Neural cell (in vitro differentiated cells): ENCODE measurements at regions not wholly inside any gene's neighbourhood (a gene's known extent, or its start where the extent isn't known, plus 50 kb on each side); places are given as distances from the start of the nearest gene placed in this dataset.

Source experiments
- H2AFZ ChIP-seq: fragments of 200-600, 300-800 bp; sonication (generic), shearing (Covaris generic); 2 replicates; pipeline ENCODE4 v1.6.0; 2014; ENCODE audit warnings: low read depth, mild to moderate bottlenecking, antibody characterized with exemption, low read length, moderate library complexity
- H3F3A ChIP-seq: fragments of 200-600 bp; shearing (Covaris generic); 2 replicates; pipeline ENCODE4 v1.6.1; 2016; ENCODE audit warnings: mild to moderate bottlenecking, moderate library complexity, mixed read lengths, antibody characterized with exemption, low read length; ENCODE audit not compliant: insufficient read depth, poor library complexity, severe bottlenecking
- H3K27ac ChIP-seq: fragments of 200-600, 300-800 bp; sonication (generic), shearing (Covaris generic); 2 replicates; pipeline ENCODE4 v1.5.1; 2014; ENCODE audit warnings: mild to moderate bottlenecking, low read length, moderate library complexity
- H3K27me3 ChIP-seq: fragments of 300-800, 200-600 bp; sonication (generic), shearing (Covaris generic); 2 replicates; pipeline ENCODE4 v1.6.0; 2014; ENCODE audit warnings: mild to moderate bottlenecking, low read depth, low read length, moderate library complexity; ENCODE audit not compliant: insufficient read depth
- H3K36me3 ChIP-seq: fragments of 300-800, 200-600 bp; sonication (generic), shearing (Covaris generic); 2 replicates; pipeline ENCODE4 v1.5.1; 2014; ENCODE audit warnings: mild to moderate bottlenecking, antibody characterized with exemption, low read length, moderate library complexity; ENCODE audit not compliant: insufficient read depth
- H3K4me2 ChIP-seq: fragments of 300-800, 200-600 bp; sonication (generic), shearing (Covaris generic); 2 replicates; pipeline ENCODE4 v1.6.0; 2014; ENCODE audit warnings: mild to moderate bottlenecking, low read length
- H3K4me3 ChIP-seq: fragments of 300-800, 200-600 bp; sonication (generic), shearing (Covaris generic); 2 replicates; pipeline ENCODE4 v1.5.1; 2014; ENCODE audit warnings: mild to moderate bottlenecking, low read length, moderate library complexity
- H3K79me2 ChIP-seq: fragments of 200-600 bp; shearing (Covaris generic); replicated peaks from 2 replicates; pipeline ENCODE4 v1.6.0; 2014; ENCODE audit warnings: mild to moderate bottlenecking, low read length, moderate library complexity; ENCODE audit not compliant: insufficient read depth
- H3K9ac ChIP-seq: fragments of 300-800, 200-600 bp; sonication (generic), shearing (Covaris generic); 2 replicates; pipeline ENCODE4 v1.6.1; 2016; ENCODE audit warnings: mild to moderate bottlenecking, low read length, mixed read lengths
- H3K9me2 ChIP-seq: fragments of 200-600 bp; shearing (Covaris generic); 2 replicates; pipeline ENCODE4 v1.6.1; 2016; ENCODE audit warnings: mild to moderate bottlenecking, low read length, mixed read lengths; ENCODE audit not compliant: insufficient read depth
- H3K9me3 ChIP-seq: fragments of 200-600, 300-800 bp; sonication (generic), shearing (Covaris generic); 2 replicates; pipeline ENCODE4 v1.6.1; 2016; ENCODE audit warnings: mild to moderate bottlenecking, mixed run types, low read length, moderate library complexity, mixed read lengths
- H4K20me1 ChIP-seq: fragments of 200-600 bp; shearing (Covaris generic); 2 replicates; pipeline ENCODE4 v1.6.1; 2016; ENCODE audit warnings: mild to moderate bottlenecking, mixed run types; ENCODE audit not compliant: insufficient read depth
- CTCF ChIP-seq: fragments of 450-650 bp; IDR thresholded peaks from 2 replicates; pipeline ENCODE4 v1.5.1; 2014; ENCODE audit warnings: antibody characterized with exemption, mild to moderate bottlenecking, moderate library complexity; ENCODE audit not compliant: poor library complexity, severe bottlenecking
- EP300 ChIP-seq: fragments of 450-650 bp; conservative IDR thresholded peaks from 2 replicates; pipeline ENCODE4 v1.6.1; 2014; ENCODE audit warnings: antibody characterized with exemption, mild to moderate bottlenecking, moderate library complexity; ENCODE audit not compliant: poor library complexity, severe bottlenecking
- MXI1 ChIP-seq: fragments of 450-650 bp; conservative IDR thresholded peaks from 2 replicates; pipeline ENCODE4 v1.6.1; 2014; ENCODE audit warnings: antibody characterized with exemption, mild to moderate bottlenecking; ENCODE audit not compliant: poor library complexity, severe bottlenecking
- POLR2AphosphoS5 ChIP-seq: IDR thresholded peaks from 2 replicates; pipeline ENCODE4 v1.6.1; 2012
- RAD21 ChIP-seq: fragments of 450-650 bp; conservative IDR thresholded peaks from 2 replicates; pipeline ENCODE4 v1.6.1; 2014; ENCODE audit warnings: antibody characterized with exemption, mild to moderate bottlenecking, moderate library complexity
- REST ChIP-seq: IDR thresholded peaks from 2 replicates; pipeline ENCODE4 v1.6.1; 2012; ENCODE audit warnings: borderline replicate concordance
- SMC3 ChIP-seq: fragments of 450-650 bp; conservative IDR thresholded peaks from 2 replicates; pipeline ENCODE4 v1.6.1; 2014; ENCODE audit warnings: antibody characterized with exemption, mild to moderate bottlenecking, moderate library complexity; ENCODE audit not compliant: poor library complexity
- TAF1 ChIP-seq: IDR thresholded peaks from 2 replicates; pipeline ENCODE4 v1.6.1; 2012; ENCODE audit warnings: low read depth

GRCh38 chr2:211259831-211260476, 703.6 kb downstream of the CPS1 start:
- Histone ChIP-seq H2AFZ (no peak overlapping the region), H3K36me3 (no peaks in the 10 kb centered on the region), H3F3A (no peaks in the 10 kb centered on the region), H3K4me2 (no peak overlapping the region), H3K79me2 (no peaks in the 10 kb centered on the region), H3K27ac (peak overlapping the region; percentile 56), H3K9me2 (no peaks in the 10 kb centered on the region), H3K27me3 (no peaks in the 10 kb centered on the region), H3K9me3 (no peaks in the 10 kb centered on the region), H3K9ac (no peak overlapping the region), H3K4me3 (no peak overlapping the region), H4K20me1 (no peaks in the 10 kb centered on the region)
- TF ChIP-seq CTCF (no peak), REST (peak; percentile 61), RAD21 (no peak), POLR2AphosphoS5 (peak; percentile 65), MXI1 (no peak), EP300 (peak; percentile 59)

DNA sequence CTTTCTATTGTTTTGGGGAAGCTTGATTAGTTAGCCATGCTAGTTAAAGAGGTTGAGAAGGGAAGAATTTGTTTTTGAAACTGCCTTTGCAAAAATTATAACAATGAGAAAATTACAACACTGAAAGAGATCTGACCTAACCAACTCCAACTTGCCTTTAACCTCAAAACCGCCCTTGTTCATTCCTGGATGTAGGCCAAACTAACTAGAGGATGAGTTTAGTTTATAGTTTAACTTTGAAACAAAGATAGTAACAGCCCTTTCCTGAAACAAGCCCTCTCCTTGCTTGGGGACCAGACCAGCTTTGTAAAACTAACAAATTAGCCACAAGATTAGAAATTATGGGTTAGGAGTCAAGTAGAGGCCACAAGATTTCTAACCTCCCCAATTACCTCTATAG, 713.9 kb downstream of the CPS1 start:
- no peak overlapping the region for H2AFZ ChIP-seq
- H3K27me3 ChIP-seq: no peaks in the 10 kb centered on the region
- H3K36me3 ChIP-seq: no peaks in the 10 kb centered on the region
- no peaks in the 10 kb centered on the region for H3K79me2 ChIP-seq
- H3F3A ChIP-seq: no peaks in the 10 kb centered on the region
- TF ChIP-seq MXI1: no peak
- no peak for TF ChIP-seq EP300
- TF ChIP-seq SMC3: no peak
- TF ChIP-seq POLR2AphosphoS5: no peak
- no peak for TF ChIP-seq TAF1
- TF ChIP-seq CTCF: no peak
- H4K20me1 ChIP-seq: no peaks in the 10 kb centered on the region
- H3K27ac ChIP-seq: no peak overlapping the region
- no peak overlapping the region for H3K9ac ChIP-seq
- no peak overlapping the region for H3K4me3 ChIP-seq
- H3K9me2 ChIP-seq: no peaks in the 10 kb centered on the region
- H3K9me3 ChIP-seq: no peaks in the 10 kb centered on the region
- no peak overlapping the region for H3K4me2 ChIP-seq
